Caco-2 (cell line): ENCODE measurements at regions not wholly inside any gene's neighbourhood (a gene's known extent, or its start where the extent isn't known, plus 50 kb on each side); places are given as distances from the start of the nearest gene placed in this dataset.
A peak's percentile ranks its signal among the peaks of the same experiment; 100 is the strongest.

ENCODE experiments used
- BruUV-seq: library from RNA; stranded (reverse); fragments of 400-500 nt; replicated peaks from 2 replicates; lab custom pipeline; 2021; lab: Mats Ljungman, UMichigan
- CTCF ChIA-PET: fragments of 300-600 bp; sonication (Branson Sonifier 250); formaldehyde crosslinking; loops from one replicate; lab custom pipeline; 2022; ENCODE audit warnings: antibody characterized with exemption; lab: Charles Lee
- POLR2A ChIA-PET: fragments of 300-600 bp; sonication (Branson Sonifier 250); formaldehyde crosslinking; loops from one replicate; lab custom pipeline; 2022; ENCODE audit warnings: antibody characterized with exemption; lab: Charles Lee
- DNase-seq, 2 experiments: peaks; one replicate each; pipeline versions ENCODE4 v3.0.0 to v3.0.0-alpha.2; 2020 to 2022
- H3K27me3 ChIP-seq: replicated peaks from 2 replicates; pipeline ENCODE4 v1.6.0; 2011; ENCODE audit warnings: low read length; ENCODE audit not compliant: control insufficient read depth, insufficient read depth
- H3K36me3 ChIP-seq: 2 replicates; pipeline ENCODE4 v1.5.1; 2011; ENCODE audit warnings: low read length; ENCODE audit not compliant: control insufficient read depth, insufficient read depth
- H3K4me1 ChIP-seq: fragments of 250-450 bp; sonication (Bioruptor Pico); 2 replicates; pipeline ENCODE4 v1.5.1; 2020; ENCODE audit warnings: mild to moderate bottlenecking
- H3K4me3 ChIP-seq: 2 replicates; pipeline ENCODE4 v1.5.1; 2011; ENCODE audit warnings: low read depth, mild to moderate bottlenecking, control low read depth, low read length
- H3K9me3 ChIP-seq: fragments of 250-450 bp; sonication (Bioruptor Pico); 2 replicates; pipeline ENCODE4 v1.5.1; 2020; ENCODE audit warnings: mild to moderate bottlenecking, moderate library complexity
- H3K27ac Mint-ChIP-seq: one replicate; pipeline ENCODE4 v1.8.0; 2022; ENCODE audit warnings: mixed read lengths; ENCODE audit not compliant: unreplicated experiment
- H3K27me3 Mint-ChIP-seq: one replicate; pipeline ENCODE4 v1.8.0; 2022; ENCODE audit warnings: mixed read lengths; ENCODE audit not compliant: insufficient read depth, unreplicated experiment
- H3K36me3 Mint-ChIP-seq: one replicate; pipeline ENCODE4 v1.8.0; 2022; ENCODE audit warnings: mild to moderate bottlenecking, mixed read lengths; ENCODE audit not compliant: insufficient read depth, unreplicated experiment
- H3K4me1 Mint-ChIP-seq: one replicate; pipeline ENCODE4 v1.8.0; 2022; ENCODE audit warnings: low read depth, mixed read lengths; ENCODE audit not compliant: unreplicated experiment
- H3K4me3 Mint-ChIP-seq: one replicate; pipeline ENCODE4 v1.8.0; 2022; ENCODE audit warnings: mild to moderate bottlenecking, moderate library complexity, mixed read lengths; ENCODE audit not compliant: unreplicated experiment
- H3K9me3 Mint-ChIP-seq: one replicate; pipeline ENCODE4 v1.8.0; 2022; ENCODE audit warnings: mixed read lengths; ENCODE audit not compliant: unreplicated experiment
- intact Hi-C: fragments of 100-400 bp; cut with micrococcal nuclease; formaldehyde crosslinking; loops from one replicate; pipeline ENCODE4 v1.10.0; 2022; ENCODE audit not compliant: unreplicated experiment
- TF ChIP-seq, protein P1 (sequence below), 2 experiments: fragments of 200-600 bp in 1 of 2; IDR thresholded peaks; 1 replicate in 1 of 2; 2 replicates in 1 of 2; pipeline versions ENCODE4 v1.5.1 to v1.8.0; 2011 to 2022; ENCODE audit warnings: antibody characterized with exemption in 1 of 2, control low read depth in 1 of 2, inconsistent platforms in 1 of 2, low read depth in 1 of 2, low read length in 1 of 2, mild to moderate bottlenecking in 1 of 2, moderate library complexity in 1 of 2; ENCODE audit not compliant: insufficient read depth in 1 of 2, severe bottlenecking in 1 of 2, unreplicated experiment in 1 of 2

DNA sequence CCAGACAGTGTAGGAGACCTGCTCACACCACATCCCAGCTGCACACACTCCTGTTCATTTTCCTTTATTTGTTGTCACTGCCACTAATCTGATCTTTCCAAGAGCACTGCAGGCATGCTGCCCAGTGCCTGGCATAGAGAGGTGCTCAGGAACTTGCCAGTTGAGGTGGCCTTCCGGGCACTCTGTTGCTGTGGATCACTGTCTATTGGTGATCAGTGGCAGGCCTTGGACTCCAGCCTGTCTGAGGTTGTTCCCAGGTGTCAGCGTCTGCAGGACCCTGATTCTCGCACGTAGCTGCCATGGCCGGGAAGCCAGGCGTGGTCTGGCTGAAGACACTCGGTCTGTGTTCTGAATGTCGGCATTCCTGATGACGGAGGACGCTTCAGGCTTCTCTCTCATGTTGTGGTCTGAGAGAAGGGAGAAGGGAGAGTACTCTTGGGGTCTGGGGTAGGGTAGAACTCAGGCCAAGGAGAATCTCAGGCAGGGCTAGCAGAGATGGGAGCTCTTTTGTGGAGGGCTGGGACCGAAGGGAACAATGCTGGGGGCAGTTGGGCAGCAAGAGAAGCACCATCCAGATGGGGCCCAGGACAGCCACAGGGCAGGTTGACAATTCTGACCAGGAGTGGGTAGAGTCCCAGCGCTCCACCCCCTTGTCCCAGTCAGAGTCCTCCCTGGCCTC, 240.9 kb downstream of the MYCN start:
- intact Hi-C loops = no loop called here
- Histone ChIP-seq H3K4me1 (no peaks in the 10 kb centered on the region), H3K27me3 (no peaks in the 10 kb centered on the region), H3K9me3 (no peaks in the 10 kb centered on the region), H3K36me3 (no peaks in the 10 kb centered on the region), H3K4me3 (no peak overlapping the region)
- no TSS peak for BruUV-seq
- DNase-seq = no peak
- Mint-ChIP-seq H3K27me3 (no peaks in the 10 kb centered on the region), H3K27ac (no peak overlapping the region), H3K36me3 (no peaks in the 10 kb centered on the region), H3K4me1 (no peaks in the 10 kb centered on the region), H3K9me3 (no peaks in the 10 kb centered on the region), H3K4me3 (no peak overlapping the region)
- TF ChIP-seq, protein P1, sequence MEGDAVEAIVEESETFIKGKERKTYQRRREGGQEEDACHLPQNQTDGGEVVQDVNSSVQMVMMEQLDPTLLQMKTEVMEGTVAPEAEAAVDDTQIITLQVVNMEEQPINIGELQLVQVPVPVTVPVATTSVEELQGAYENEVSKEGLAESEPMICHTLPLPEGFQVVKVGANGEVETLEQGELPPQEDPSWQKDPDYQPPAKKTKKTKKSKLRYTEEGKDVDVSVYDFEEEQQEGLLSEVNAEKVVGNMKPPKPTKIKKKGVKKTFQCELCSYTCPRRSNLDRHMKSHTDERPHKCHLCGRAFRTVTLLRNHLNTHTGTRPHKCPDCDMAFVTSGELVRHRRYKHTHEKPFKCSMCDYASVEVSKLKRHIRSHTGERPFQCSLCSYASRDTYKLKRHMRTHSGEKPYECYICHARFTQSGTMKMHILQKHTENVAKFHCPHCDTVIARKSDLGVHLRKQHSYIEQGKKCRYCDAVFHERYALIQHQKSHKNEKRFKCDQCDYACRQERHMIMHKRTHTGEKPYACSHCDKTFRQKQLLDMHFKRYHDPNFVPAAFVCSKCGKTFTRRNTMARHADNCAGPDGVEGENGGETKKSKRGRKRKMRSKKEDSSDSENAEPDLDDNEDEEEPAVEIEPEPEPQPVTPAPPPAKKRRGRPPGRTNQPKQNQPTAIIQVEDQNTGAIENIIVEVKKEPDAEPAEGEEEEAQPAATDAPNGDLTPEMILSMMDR (IDR thresholded peaks at IDR 0.05; ENCODE audit: insufficient read depth in 1 of 2, low read depth in 1 of 2, low read length in 1 of 2, severe bottlenecking in 1 of 2, unreplicated experiment in 1 of 2) = no peak
- CTCF ChIA-PET = no interaction called here
- POLR2A ChIA-PET = no interaction called here

GRCh38 chr2:16180631-16181030, 240.3 kb downstream of the MYCN start:
- no peaks in the 10 kb centered on the region for H3K36me3 Mint-ChIP-seq
- CTCF ChIA-PET = no interaction called here
- no peak overlapping the region for H3K4me3 Mint-ChIP-seq
- H3K27me3 ChIP-seq = no peaks in the 10 kb centered on the region
- no peaks in the 10 kb centered on the region for H3K36me3 ChIP-seq
- no peak for DNase-seq
- H3K9me3 Mint-ChIP-seq = no peaks in the 10 kb centered on the region
- TF ChIP-seq, protein P1 (IDR thresholded peaks at IDR 0.05; ENCODE audit: insufficient read depth in 1 of 2, low read depth in 1 of 2, low read length in 1 of 2, severe bottlenecking in 1 of 2, unreplicated experiment in 1 of 2) = no peak
- POLR2A ChIA-PET = no interaction called here
- no peak overlapping the region for H3K27ac Mint-ChIP-seq
- no peaks in the 10 kb centered on the region for H3K4me1 Mint-ChIP-seq
- no TSS peak for BruUV-seq
- no peaks in the 10 kb centered on the region for H3K27me3 Mint-ChIP-seq
- intact Hi-C loops = no loop called here
- no peak overlapping the region for H3K4me3 ChIP-seq
- H3K4me1 ChIP-seq = no peaks in the 10 kb centered on the region
- H3K9me3 ChIP-seq = no peaks in the 10 kb centered on the region

DNA sequence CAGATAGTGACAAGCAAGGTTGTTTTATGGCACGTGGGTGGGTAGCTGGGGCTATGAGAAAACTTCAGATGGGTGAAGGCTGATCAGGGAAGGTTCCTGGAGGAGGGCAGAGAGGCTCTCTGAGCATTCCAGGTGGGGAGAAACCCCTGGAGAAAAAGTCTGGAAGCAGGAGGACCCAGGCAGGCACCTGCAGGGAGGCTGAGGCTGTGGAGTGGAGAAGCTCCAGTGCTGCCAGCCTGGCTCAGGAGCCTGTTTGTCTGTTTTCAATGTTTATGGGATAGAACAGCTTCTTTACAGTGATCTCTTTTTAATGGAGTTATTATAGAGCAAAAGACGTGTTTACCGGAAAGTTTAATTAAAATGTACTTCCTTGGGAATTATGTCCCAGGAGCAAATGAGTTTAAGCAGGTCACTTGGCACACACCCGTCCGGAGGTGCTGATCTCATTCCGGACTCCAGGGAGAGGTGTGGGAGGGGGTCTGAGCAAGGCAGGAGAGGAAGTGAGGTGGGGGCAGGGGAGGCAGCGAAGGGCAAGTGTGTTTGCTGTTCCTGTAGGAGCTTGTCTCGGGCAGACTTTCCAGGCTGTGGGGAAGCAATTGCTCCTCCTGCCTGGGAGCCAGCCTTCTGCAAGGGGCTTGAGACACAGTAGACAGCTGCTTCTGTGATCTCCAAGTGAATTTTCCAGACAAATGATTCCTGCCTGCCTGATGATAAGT, 239.5 kb downstream of the MYCN start:
- intact Hi-C loops = no loop called here

More for the DNA sequence above, 239.5 kb downstream of the MYCN start:
- Histone ChIP-seq H3K4me1 (no peaks in the 10 kb centered on the region), H3K27me3 (no peaks in the 10 kb centered on the region), H3K36me3 (no peaks in the 10 kb centered on the region), H3K9me3 (no peaks in the 10 kb centered on the region), H3K4me3 (no peak overlapping the region)
- Mint-ChIP-seq H3K4me3 (no peak overlapping the region), H3K27me3 (no peaks in the 10 kb centered on the region), H3K4me1 (no peaks in the 10 kb centered on the region), H3K9me3 (no peaks in the 10 kb centered on the region), H3K27ac (peak overlapping the region; percentile 11), H3K36me3 (no peaks in the 10 kb centered on the region)
- peak in 1 of 2 experiments; percentile 10 for DNase-seq
- no TSS peak for BruUV-seq
- CTCF ChIA-PET = no interaction called here
- POLR2A ChIA-PET = no interaction called here
- TF ChIP-seq, protein P1 (IDR thresholded peaks at IDR 0.05; ENCODE audit: insufficient read depth in 1 of 2, low read depth in 1 of 2, low read length in 1 of 2, severe bottlenecking in 1 of 2, unreplicated experiment in 1 of 2) = no peak
